GM18520 (cell line): ENCODE measurements at regions not wholly inside any gene's neighbourhood (a gene's known extent, or its start where the extent isn't known, plus 50 kb on each side); places are given as distances from the start of the nearest gene placed in this dataset.

Experiments used
- ATAC-seq: cut with Tn5 transposase; IDR thresholded peaks from one replicate; pipeline ENCODE4 v1.9.1; 2021; ENCODE audit not compliant: unreplicated experiment

DNA sequence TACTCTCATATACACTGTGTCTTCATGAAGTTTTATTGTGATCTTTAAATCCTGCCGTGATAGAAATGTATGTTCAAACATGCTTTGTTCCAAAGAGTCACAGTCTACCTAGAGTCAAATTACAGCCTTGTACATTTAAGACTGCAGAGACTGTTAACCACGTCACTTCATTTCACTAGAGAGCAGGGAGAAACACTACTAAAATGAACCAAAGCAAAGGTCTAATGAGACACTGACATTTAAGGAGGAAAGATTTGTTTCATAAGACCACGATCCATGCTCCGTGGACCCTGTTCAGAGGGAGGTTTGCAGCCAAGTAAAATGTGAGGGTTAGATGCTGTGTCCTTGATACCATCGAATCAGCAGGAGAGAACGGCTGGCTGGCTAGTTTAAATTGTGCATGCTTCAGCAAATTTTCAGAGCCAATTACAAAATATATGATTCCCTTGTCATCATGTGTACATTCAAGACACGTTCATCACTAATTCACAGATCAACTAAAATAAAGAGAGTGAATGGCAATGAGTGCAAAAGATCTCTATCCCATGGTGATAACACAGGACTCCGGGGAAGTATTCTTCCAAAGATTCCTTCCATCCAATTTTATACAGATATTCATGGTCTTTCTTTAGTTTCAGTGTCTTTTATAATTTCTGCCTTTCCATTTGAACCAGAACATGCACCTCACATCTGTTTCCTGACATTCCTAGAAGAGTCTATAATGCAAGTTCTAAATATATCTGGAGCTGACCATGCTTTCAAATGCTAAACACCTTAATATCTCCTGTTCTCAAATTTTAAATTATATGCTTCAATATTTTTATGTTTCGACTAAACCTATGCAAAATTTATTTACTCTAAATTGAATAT is 960.9 kb upstream of the FAT3 start:
- ATAC-seq = no peak

GRCh38 chr11:91261513-91261912 is 963.1 kb upstream of the FAT3 start:
- no peak for ATAC-seq

GRCh38 chr11:91258876-91259275 is 965.7 kb upstream of the FAT3 start:
- no peak for ATAC-seq

DNA sequence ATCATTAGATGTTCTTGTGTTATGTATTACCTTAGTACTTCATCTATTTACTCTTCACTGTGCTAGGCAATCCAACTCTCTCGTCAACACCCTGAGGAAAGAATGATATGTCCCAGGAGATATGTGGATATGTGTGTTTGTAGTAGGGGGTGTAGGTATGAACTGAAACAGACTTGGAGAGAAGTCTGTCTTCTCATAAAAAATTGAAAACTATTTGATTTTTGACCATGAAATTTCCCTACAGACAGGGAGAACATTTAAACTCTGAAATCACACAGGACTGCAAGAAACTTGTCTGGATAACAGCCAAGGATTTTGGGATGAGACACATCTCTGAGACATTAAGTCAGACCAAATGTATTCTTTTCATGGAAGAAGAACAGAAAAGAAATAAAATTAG is 967.0 kb upstream of the FAT3 start:
- no peak for ATAC-seq

DNA sequence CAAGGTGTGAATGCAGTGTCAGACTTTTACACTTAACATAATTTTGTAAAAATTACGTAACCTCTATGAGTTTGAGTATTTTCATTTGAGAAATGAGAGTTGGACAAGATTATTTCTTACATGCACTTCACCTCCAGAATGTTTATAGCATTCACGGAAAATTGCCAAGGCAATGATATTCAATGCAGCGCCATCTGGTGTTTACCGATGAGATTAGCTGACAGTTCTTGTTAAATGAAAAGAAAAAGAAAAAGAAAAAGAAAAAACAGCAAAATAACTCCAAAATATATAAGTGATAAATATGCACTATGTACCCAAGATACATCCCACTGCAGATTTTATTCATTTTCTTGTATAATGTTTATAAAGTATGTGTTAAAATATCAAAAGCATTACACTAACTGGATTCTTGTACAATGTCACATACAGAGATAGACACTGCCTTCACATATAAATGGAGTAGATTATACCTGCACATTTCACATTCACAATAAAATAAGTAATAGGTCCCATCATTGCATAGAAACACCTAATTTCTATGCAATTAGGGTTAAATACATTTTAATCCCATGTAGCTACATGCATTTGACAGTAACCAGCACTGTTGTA is 976.3 kb upstream of the FAT3 start:
- ATAC-seq = no peak

- ATAC-seq = no peak
Observed at GRCh38 chr11:91247009-91247735, 977.4 kb upstream of the FAT3 start.

DNA sequence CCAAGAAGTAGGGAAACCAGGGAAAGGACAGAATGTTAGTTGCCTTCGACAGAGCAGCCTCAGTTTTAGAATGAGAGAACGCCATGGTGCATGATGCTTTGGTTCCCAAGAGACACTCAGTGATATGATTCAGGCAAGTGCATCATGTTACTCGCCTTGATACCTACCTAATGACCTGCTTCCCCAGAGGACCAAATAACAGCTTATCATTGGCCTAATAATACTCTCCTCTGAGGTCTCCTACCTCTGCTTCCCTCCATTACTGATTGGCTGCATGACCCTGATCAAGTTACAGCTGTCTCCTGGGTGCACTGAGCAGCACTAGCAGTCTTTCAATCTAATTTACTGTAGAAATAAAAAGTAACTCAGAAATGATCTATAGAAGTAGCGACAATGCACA is 979.7 kb upstream of the FAT3 start:
- no peak for ATAC-seq

DNA sequence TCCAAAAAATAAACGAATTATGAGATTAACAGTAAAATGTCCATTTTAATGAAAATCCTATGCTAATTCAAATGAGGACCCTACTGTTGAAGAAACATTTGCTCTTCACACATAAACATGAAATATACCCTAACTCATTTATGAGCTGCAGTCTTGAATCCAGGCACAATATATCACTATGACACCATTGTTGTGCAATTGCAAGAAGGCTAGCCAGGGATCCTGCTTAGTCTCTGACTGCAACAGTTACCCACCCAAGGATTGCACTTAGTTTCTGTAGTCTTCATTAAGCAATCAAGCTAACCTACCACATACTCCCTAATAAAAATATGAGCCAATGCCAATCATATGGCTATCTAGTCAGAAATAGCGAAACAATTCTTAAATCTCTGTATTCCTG is 981.0 kb upstream of the FAT3 start:
- no peak for ATAC-seq

DNA sequence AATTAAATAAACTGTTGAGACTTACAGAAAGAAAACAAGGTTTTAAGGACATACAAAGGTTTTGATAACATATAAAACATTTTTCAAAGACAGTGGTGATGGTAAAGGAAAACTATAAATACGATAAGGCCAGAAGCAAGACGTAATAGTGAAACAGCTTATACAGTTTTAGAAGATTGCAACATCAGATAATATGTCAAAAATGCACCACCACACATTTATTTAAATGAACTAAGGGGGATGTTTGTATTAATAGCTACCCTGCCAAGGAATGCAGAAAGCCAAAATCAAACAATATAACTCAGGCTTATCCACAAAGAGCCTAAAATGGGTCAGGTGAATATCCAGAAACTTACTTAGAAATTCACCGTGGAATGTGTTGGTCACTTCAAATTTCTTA is 981.6 kb upstream of the FAT3 start:
- ATAC-seq = no peak

DNA sequence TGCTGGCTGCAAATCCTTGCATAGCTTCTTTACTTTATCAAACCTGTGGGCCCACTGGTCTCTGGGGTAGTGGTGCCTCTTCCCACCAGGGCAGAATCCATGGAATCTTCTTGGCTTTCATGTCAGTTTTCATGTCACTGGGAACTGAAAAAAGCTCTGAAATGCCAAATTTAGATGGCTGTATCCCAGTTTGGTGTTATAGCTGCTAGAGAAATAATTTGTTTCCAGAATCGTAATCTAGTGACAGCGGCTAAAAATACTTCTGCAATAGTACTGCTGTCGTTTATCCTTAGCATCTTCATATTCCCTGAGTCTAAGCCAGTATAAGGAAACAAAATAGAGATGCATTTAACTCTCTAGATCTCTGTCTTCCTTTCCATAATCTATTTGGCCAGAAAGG is 983.4 kb upstream of the FAT3 start:
- no peak for ATAC-seq

- ATAC-seq = no peak
Observed at GRCh38 chr11:91239359-91239758, 985.3 kb upstream of the FAT3 start.

- no peak for ATAC-seq
Observed at GRCh38 chr11:91231226-91231625, 993.4 kb upstream of the FAT3 start.

DNA sequence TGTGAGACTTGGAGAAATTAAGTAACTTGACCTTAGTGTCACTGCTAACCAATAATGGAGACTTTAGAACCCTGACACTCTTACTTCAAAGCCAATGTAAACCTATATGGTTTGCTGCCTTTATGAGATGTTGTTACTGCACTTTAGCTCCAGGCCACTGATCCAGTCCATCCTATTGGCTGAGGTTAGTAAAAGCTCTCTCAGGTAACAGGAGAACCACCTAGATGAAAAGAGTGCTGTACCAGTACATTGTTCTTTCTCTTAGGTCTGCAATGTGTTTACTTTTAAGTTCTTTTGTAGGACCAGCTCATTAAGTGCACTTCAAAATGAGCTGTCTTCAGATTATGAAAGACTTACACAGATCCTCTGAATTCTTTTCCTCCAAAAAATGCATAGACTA is 994.0 kb upstream of the FAT3 start:
- no peak for ATAC-seq

DNA sequence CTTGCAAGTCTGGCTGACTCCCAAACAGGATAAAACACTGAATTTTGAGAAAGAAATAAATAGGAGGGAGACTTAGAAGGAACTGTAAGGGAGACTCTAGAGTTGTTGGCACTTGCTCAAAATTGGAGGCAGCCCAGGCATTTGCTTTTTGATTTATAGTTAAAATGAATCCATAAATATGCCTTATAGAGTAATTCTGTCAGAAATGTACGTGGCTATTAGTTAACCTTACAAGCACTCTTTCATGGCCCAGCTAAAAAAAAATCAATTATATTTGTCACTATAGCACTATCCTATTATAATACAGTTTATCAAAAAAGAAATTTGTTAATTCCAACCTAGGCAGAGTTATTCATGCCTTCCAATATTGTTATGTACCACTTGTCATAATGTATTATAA is 1000.0 kb upstream of the CHORDC1 start:
- no peak for ATAC-seq

GRCh38 chr11:91220476-91221202 is 997.8 kb upstream of the CHORDC1 start:
- no peak for ATAC-seq

- no peak for ATAC-seq
Observed at GRCh38 chr11:91219535-91219934, 996.7 kb upstream of the CHORDC1 start.

DNA sequence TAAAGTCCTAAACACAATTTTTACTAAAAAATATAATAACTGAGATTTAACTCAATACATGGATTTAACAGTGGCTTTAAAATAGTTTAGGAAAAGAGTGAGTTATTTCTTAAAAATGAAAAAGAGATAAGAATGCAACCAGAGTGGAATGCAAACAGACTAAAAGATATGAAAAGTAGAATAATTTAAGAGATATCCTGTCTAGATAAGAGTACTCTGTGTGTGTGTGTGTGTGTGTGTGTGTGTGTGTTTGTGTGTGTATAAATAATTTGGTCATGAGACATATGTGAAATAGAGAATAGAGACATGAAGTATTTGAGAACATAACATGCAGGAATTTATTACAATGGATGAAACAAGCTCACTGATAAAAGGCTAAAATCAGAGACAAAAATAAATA is 986.9 kb upstream of the CHORDC1 start:
- ATAC-seq = no peak

- no peak for ATAC-seq
Observed at GRCh38 chr11:91209306-91209705, 986.5 kb upstream of the CHORDC1 start.

DNA sequence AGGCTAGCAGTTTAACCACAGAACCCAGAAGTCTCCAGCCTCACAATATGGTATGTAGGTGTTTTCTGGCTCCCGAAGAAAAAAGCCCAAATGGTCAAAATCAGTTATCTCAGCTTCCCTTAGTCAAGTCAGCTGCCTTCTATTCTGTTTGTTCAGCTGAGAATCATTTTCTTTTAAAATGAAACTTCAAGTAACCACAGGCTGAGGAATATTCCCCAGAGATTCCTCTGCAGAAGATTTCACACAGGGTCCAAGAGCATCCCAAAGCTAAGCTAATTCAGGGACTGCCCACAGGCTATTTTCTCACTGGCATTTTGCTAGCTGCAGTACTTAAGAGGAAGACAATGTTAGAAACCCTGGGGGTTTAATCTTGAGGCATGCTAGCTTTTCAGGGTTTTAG is 977.0 kb upstream of the CHORDC1 start:
- ATAC-seq = no peak

- ATAC-seq = no peak
Observed at GRCh38 chr11:91194546-91194945, 971.7 kb upstream of the CHORDC1 start.

DNA sequence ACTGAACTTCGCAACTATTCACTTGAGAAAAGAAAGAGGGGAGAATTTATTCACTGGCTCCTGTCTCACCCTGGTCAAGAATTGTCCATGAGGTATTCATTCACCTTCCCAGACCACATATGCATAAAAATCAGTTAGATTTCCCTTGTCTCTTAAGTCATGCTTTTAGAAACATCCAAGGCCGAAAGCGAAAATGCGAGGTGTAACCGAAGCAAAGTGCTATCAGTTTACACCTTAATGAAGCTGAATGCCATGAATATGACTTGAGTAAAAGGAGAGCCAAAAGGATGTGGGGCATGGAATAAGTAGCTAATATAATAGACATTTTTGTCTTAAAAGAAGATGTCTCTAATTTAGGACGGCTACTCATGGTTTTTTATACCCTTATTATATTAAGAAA is 965.6 kb upstream of the CHORDC1 start:
- no peak for ATAC-seq
